Mammary epithelial cell (primary cell): ENCODE measurements at regions not wholly inside any gene's neighbourhood (a gene's known extent, or its start where the extent isn't known, plus 50 kb on each side); places are given as distances from the start of the nearest gene placed in this dataset.

Experiments used
- CTCF ChIP-seq, 2 donors: IDR thresholded peaks in 1 of 2; conservative IDR thresholded peaks in 1 of 2; 2 replicates each; pipeline ENCODE4 v1.5.1; 2011 to 2012; ENCODE audit warnings: inconsistent platforms in 2 of 2, low read length in 2 of 2, mild to moderate bottlenecking in 2 of 2, control low read depth in 1 of 2, low read depth in 1 of 2; ENCODE audit not compliant: insufficient read depth in 1 of 2; ENCODE audit errors: extremely low read depth in 1 of 2
- EZH2 ChIP-seq: IDR thresholded peaks from 2 replicates; pipeline ENCODE4 v1.6.1; 2012; ENCODE audit warnings: low read length, inconsistent platforms, borderline replicate concordance

GRCh38 chr13:50071379-50071778, 56.1 kb downstream of the KCNRG start:
- TF ChIP-seq CTCF (conservative IDR thresholded peaks at IDR 0.05 in 1 of 2, IDR thresholded peaks at IDR 0.05 in 1 of 2; ENCODE audit: extremely low read depth in 1 of 2, insufficient read depth in 1 of 2, low read depth in 1 of 2, low read length in 2 of 2) (no peak), EZH2 (no peak)
